IMR-90 (cell line): ENCODE measurements at regions not wholly inside any gene's neighbourhood (a gene's known extent, or its start where the extent isn't known, plus 50 kb on each side); places are given as distances from the start of the nearest gene placed in this dataset.

Experiments used
- ATAC-seq: fragments of 200-7000 bp; cut with Tn5 transposase; 2 replicates; pipeline ENCODE4 v1.9.1; 2020; ENCODE audit warnings: low read depth, mild to moderate bottlenecking, moderate library complexity
- BruUV-seq: library from RNA; stranded (reverse); fragments of 400-500 nt; replicated peaks from 2 replicates; lab custom pipeline; 2021; lab: Mats Ljungman, UMichigan
- CTCF ChIA-PET: fragments of 300-600 bp; formaldehyde crosslinking; extraction: SDS; loops from one replicate; lab custom pipeline; 2021; ENCODE audit warnings: antibody characterized with exemption; lab: Yijun Ruan, JAX
- POLR2A ChIA-PET: fragments of 300-600 bp; sonication (Branson Sonifier 250); formaldehyde crosslinking; loops from one replicate; lab custom pipeline; 2022; ENCODE audit warnings: antibody characterized with exemption; ENCODE audit not compliant: unreplicated experiment; lab: Charles Lee
- DNase-seq: peaks from one replicate; pipeline ENCODE4 v3.0.0; 2013
- H2AFZ ChIP-seq: replicated peaks from 2 replicates; pipeline ENCODE3; 2013; ENCODE audit warnings: low read length, mild to moderate bottlenecking; ENCODE audit not compliant: poor library complexity
- H2AK5ac ChIP-seq: 2 replicates; pipeline ENCODE4 v1.6.1; 2013; ENCODE audit warnings: low read depth, low read length, inconsistent platforms
- H2AK9ac ChIP-seq: replicated peaks from 2 replicates; pipeline ENCODE3; 2013; ENCODE audit warnings: mild to moderate bottlenecking, low read depth, low read length, moderate library complexity; ENCODE audit not compliant: poor library complexity
- H2BK120ac ChIP-seq: 2 replicates; pipeline ENCODE4 v1.6.1; 2013; ENCODE audit warnings: low read depth, low read length, inconsistent platforms
- H2BK15ac ChIP-seq: 3 replicates; pipeline ENCODE4 v1.6.1; 2013; ENCODE audit warnings: low read depth, low read length, inconsistent platforms
- H2BK20ac ChIP-seq: 2 replicates; pipeline ENCODE4 v1.6.1; 2013; ENCODE audit warnings: low read depth, mild to moderate bottlenecking, inconsistent platforms, low read length, moderate library complexity
- H2BK5ac ChIP-seq: 2 replicates; pipeline ENCODE4 v1.6.1; 2013; ENCODE audit warnings: mild to moderate bottlenecking, low read depth, low read length, inconsistent platforms; ENCODE audit not compliant: poor library complexity, severe bottlenecking
- H3K14ac ChIP-seq: replicated peaks from 2 replicates; pipeline ENCODE4 v1.6.1; 2013; ENCODE audit warnings: low read depth, low read length, inconsistent platforms
- H3K18ac ChIP-seq: 2 replicates; pipeline ENCODE4 v1.6.1; 2013; ENCODE audit warnings: low read depth, low read length, control low read depth
- H3K23ac ChIP-seq: 2 replicates; pipeline ENCODE4 v1.6.1; 2013; ENCODE audit warnings: low read depth, low read length, inconsistent platforms
- H3K27ac ChIP-seq: 2 replicates; pipeline ENCODE4 v1.5.1; 2013; ENCODE audit warnings: mild to moderate bottlenecking, control low read depth, low read length; ENCODE audit not compliant: insufficient read depth
- H3K27me3 ChIP-seq: 2 replicates; pipeline ENCODE4 v1.6.1; 2013; ENCODE audit warnings: low read length; ENCODE audit not compliant: control insufficient read depth, insufficient read depth
- H3K36me3 ChIP-seq: 2 replicates; pipeline ENCODE4 v1.6.1; 2013; ENCODE audit warnings: low read length, mixed read lengths; ENCODE audit not compliant: control insufficient read depth, insufficient read depth
- H3K4ac ChIP-seq: 2 replicates; pipeline ENCODE4 v1.6.1; 2013; ENCODE audit warnings: low read depth, low read length, inconsistent platforms
- H3K4me1 ChIP-seq: 2 replicates; pipeline ENCODE4 v1.6.1; 2013; ENCODE audit warnings: low read length, mixed read lengths; ENCODE audit not compliant: control insufficient read depth, insufficient read depth
- H3K4me2 ChIP-seq: 2 replicates; pipeline ENCODE4 v1.6.1; 2013; ENCODE audit warnings: low read depth, mild to moderate bottlenecking, control low read depth, low read length, moderate library complexity
- H3K4me3 ChIP-seq: 2 replicates; pipeline ENCODE4 v1.5.1; 2013; ENCODE audit warnings: low read depth, mild to moderate bottlenecking, control low read depth, low read length, moderate library complexity; ENCODE audit not compliant: insufficient read depth
- H3K56ac ChIP-seq: 2 replicates; pipeline ENCODE4 v1.6.1; 2013; ENCODE audit warnings: low read length, inconsistent platforms; ENCODE audit not compliant: insufficient read depth; ENCODE audit errors: extremely low read depth
- H3K79me1 ChIP-seq, 2 experiments: 2 replicates each; pipeline ENCODE4 v1.6.1; 2013; ENCODE audit warnings: low read length in 2 of 2, inconsistent platforms in 1 of 2, low read depth in 1 of 2
- H3K9ac ChIP-seq: 2 replicates; pipeline ENCODE4 v1.6.1; 2013; ENCODE audit warnings: low read depth, low read length, control low read depth
- H3K9me1 ChIP-seq: 2 replicates; pipeline ENCODE4 v1.6.1; 2013; ENCODE audit warnings: low read length, inconsistent platforms; ENCODE audit not compliant: insufficient read depth
- H3K9me3 ChIP-seq: 2 replicates; pipeline ENCODE4 v1.6.1; 2013; ENCODE audit warnings: low read length; ENCODE audit not compliant: control insufficient read depth, insufficient read depth
- H4K20me1 ChIP-seq: 2 replicates; pipeline ENCODE4 v1.6.1; 2013; ENCODE audit warnings: low read length, inconsistent platforms; ENCODE audit not compliant: insufficient read depth
- H4K5ac ChIP-seq: 2 replicates; pipeline ENCODE4 v1.6.1; 2013; ENCODE audit warnings: mild to moderate bottlenecking, low read depth, low read length, control low read depth
- H4K8ac ChIP-seq, 2 experiments: 2 replicates each; pipeline ENCODE4 v1.6.1; 2013; ENCODE audit warnings: low read depth in 2 of 2, low read length in 2 of 2, control low read depth in 1 of 2, inconsistent platforms in 1 of 2
- H4K91ac ChIP-seq: 2 replicates; pipeline ENCODE4 v1.6.1; 2013; ENCODE audit warnings: low read depth, low read length, inconsistent platforms; ENCODE audit not compliant: insufficient read depth
- BHLHE40 ChIP-seq: fragments of 150-350 bp; IDR thresholded peaks from 2 replicates; pipeline ENCODE4 v1.6.1; 2016; ENCODE audit warnings: mild to moderate bottlenecking, low read depth, low read length
- CEBPB ChIP-seq: IDR thresholded peaks from 2 replicates; pipeline ENCODE4 v1.6.1; 2012; ENCODE audit warnings: low read depth, low read length, improper control_type of control experiment
- CHD1 ChIP-seq: IDR thresholded peaks from 2 replicates; pipeline ENCODE4 v1.6.1; 2012; ENCODE audit warnings: low read depth, low read length, improper control_type of control experiment
- CTCF ChIP-seq: conservative IDR thresholded peaks from 2 replicates; pipeline ENCODE4 v1.5.1; 2012; ENCODE audit warnings: mild to moderate bottlenecking, low read depth, low read length, improper control_type of control experiment
- ELK1 ChIP-seq: fragments of 150-350 bp; IDR thresholded peaks from 2 replicates; pipeline ENCODE4 v1.6.1; 2016; ENCODE audit warnings: low read depth, mild to moderate bottlenecking, low read length, moderate library complexity, borderline replicate concordance
- MAZ ChIP-seq: IDR thresholded peaks from 2 replicates; pipeline ENCODE4 v1.6.1; 2012; ENCODE audit warnings: low read depth, mild to moderate bottlenecking, low read length, improper control_type of control experiment, moderate library complexity, borderline replicate concordance
- MXI1 ChIP-seq: IDR thresholded peaks from 2 replicates; pipeline ENCODE4 v1.6.1; 2012; ENCODE audit warnings: low read depth, mild to moderate bottlenecking, low read length, moderate library complexity, borderline replicate concordance
- NFE2L2 ChIP-seq: fragments of 150-350 bp; IDR thresholded peaks from 2 replicates; pipeline ENCODE4 v1.6.1; 2016; ENCODE audit warnings: low read depth, mild to moderate bottlenecking, low read length
- POLR2A ChIP-seq: IDR thresholded peaks from 2 replicates; pipeline ENCODE4 v1.6.1; 2012; ENCODE audit warnings: mild to moderate bottlenecking, low read depth, low read length
- RAD21 ChIP-seq: IDR thresholded peaks from 2 replicates; pipeline ENCODE4 v1.6.1; 2012; ENCODE audit warnings: low read length, improper control_type of control experiment
- RCOR1 ChIP-seq: IDR thresholded peaks from 2 replicates; pipeline ENCODE4 v1.6.1; 2012; ENCODE audit warnings: mild to moderate bottlenecking, low read length, improper control_type of control experiment; ENCODE audit not compliant: insufficient replicate concordance
- WGBS, 2 experiments: methylation state at CpG; one replicate each; pipeline versions ENCODE4 v1.1.5 to v1.1.7; 2013; ENCODE audit warnings: missing lambda C conversion rate in 2 of 2; ENCODE audit not compliant: insufficient read length in 1 of 2; ENCODE audit errors: extremely low coverage in 2 of 2; 5-methylcytosine and 5-hydroxymethylcytosine counted together
- dilution Hi-C: fragments of 300-500 bp; cut with HindIII; formaldehyde crosslinking; loops from one replicate; pipeline ENCODE4 v1.14.3; 2018; ENCODE audit warnings: low sequenced_read_pairs; ENCODE audit not compliant: unreplicated experiment
- in situ Hi-C: fragments of 300-500 bp; cut with MboI; formaldehyde crosslinking; loops from 3 replicates; pipeline ENCODE4 v1.14.3; 2019; ENCODE audit warnings: low sequenced_read_pairs, inconsistent platforms, mixed read lengths
- intact Hi-C: fragments of 100-400 bp; cut with micrococcal nuclease; formaldehyde crosslinking; loops from 2 replicates; pipeline ENCODE4 v1.10.0; 2022
- TF ChIP-seq, protein P1 (sequence below): fragments of 150-350 bp; IDR thresholded peaks from 2 replicates; pipeline ENCODE4 v1.6.1; 2017; ENCODE audit warnings: mild to moderate bottlenecking, antibody characterized with exemption, low read length, low read depth

DNA sequence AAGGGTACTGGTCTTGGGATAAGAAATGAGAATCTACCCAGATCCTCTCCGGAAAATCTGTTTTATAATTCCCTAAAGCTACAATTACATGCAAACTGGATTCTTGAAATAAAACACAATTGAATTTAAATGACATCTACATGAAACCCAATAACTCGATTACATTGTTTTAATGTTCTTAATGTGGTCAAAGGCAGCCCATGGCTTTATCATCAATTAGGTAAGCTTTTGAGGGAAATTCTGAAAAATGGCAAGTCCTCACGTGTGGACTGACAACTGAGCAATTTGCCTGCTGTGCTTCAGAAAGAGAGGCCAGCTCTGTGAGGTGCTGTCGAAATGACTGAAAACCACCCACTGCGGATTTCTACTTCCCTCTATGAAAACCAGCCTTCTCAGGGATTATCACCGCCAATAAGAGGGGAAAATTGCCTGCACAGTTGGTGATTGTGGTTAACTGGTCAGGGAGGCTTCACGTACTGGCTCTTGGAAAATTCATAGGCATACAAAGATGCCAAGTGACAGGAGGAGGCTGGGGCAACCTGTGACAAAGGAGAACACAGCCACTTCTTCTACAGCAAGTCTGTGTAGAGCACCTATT lies 200.8 kb upstream of the SLCO3A1 start:
- intact Hi-C loops, result no loop called here
- TF ChIP-seq NFE2L2 (no peak), RCOR1 (no peak), POLR2A (no peak), CTCF (no peak), CHD1 (no peak), CEBPB (no peak), MAZ (no peak), MXI1 (no peak), BHLHE40 (no peak), RAD21 (no peak), ELK1 (no peak)
- TF ChIP-seq, protein P1, sequence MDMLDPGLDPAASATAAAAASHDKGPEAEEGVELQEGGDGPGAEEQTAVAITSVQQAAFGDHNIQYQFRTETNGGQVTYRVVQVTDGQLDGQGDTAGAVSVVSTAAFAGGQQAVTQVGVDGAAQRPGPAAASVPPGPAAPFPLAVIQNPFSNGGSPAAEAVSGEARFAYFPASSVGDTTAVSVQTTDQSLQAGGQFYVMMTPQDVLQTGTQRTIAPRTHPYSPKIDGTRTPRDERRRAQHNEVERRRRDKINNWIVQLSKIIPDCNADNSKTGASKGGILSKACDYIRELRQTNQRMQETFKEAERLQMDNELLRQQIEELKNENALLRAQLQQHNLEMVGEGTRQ, result no peak
- Histone ChIP-seq H4K8ac (no peak overlapping the region), H3K9ac (no peak overlapping the region), H3K4me2 (no peak overlapping the region), H3K36me3 (no peaks in the 10 kb centered on the region), H3K9me1 (no peaks in the 10 kb centered on the region), H2BK20ac (no peak overlapping the region), H4K91ac (no peak overlapping the region), H3K18ac (no peak overlapping the region), H3K14ac (no peak overlapping the region), H3K4me1 (no peaks in the 10 kb centered on the region), H4K20me1 (no peaks in the 10 kb centered on the region), H3K27me3 (no peaks in the 10 kb centered on the region), H3K56ac (no peak overlapping the region), H2AFZ (no peak overlapping the region), H3K9me3 (no peaks in the 10 kb centered on the region), H2AK5ac (no peak overlapping the region), H2BK5ac (no peak overlapping the region), H2BK15ac (no peak overlapping the region), H2AK9ac (no peak overlapping the region), H2BK120ac (no peak overlapping the region), H3K27ac (no peak overlapping the region), H3K4me3 (no peak overlapping the region), H4K5ac (no peak overlapping the region), H3K23ac (no peak overlapping the region), H3K79me1 (no peaks in the 10 kb centered on the region), H3K4ac (no peak overlapping the region)
- ChIA-PET CTCF (no interaction called here), POLR2A (no interaction called here)
- no CpG with 5 or more reads among the region's 7 CpGs for WGBS, 2 experiments
- no peak for DNase-seq
- no TSS peak for BruUV-seq
- dilution Hi-C loops, result no loop called here
- in situ Hi-C loops, result loop anchor here (5.0 kb wide), 1 partner anchor 50 kb away; no protein-coding TSS in a partner anchor
- no peak for ATAC-seq
